GM18511 (cell line): ENCODE measurements at regions not wholly inside any gene's neighbourhood (a gene's known extent, or its start where the extent isn't known, plus 50 kb on each side); places are given as distances from the start of the nearest gene placed in this dataset.

Experiments
- ATAC-seq: cut with Tn5 transposase; IDR thresholded peaks from one replicate; pipeline ENCODE4 v1.9.1; 2021; ENCODE audit warnings: mild to moderate bottlenecking, moderate library complexity; ENCODE audit not compliant: unreplicated experiment

DNA sequence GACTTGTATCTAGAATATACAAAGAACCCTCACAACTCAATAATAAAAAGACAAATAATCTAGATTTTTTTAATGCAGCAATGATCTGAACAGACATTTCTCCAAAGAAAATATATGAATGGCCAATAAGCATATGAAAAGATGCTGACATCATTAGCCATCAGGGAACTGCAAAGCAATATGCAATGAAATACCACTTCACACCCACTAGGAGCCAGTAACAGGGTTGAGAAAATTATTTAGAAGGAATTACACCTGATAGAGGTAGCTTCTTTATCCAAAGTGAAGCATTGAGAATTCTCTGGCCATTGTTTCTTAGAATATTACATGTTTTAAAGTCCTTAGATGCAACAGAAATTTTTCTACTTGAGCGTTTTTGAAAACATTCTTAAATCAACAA, 316.9 kb downstream of the KCNN2 start:
- no peak for ATAC-seq

DNA sequence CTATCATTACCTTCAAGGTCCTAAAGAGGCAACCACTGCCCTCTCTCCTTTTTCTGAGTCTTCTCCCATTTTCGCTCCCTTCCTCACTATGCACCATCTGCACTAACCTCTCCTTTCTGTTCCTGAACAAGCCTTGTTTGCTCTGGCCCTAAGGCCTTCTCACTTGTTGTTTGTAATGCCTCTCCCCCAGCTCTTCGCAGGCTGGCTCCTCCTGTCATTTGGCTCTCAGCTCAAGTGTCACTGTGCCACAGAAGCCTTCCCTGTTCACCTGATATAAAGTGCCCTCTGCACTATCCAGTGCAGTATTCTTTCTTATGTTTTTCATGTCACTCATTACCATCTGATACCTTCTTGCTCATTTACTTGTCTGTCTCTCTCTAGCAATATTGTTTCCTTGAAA, 303.7 kb downstream of the KCNN2 start:
- no peak for ATAC-seq

DNA sequence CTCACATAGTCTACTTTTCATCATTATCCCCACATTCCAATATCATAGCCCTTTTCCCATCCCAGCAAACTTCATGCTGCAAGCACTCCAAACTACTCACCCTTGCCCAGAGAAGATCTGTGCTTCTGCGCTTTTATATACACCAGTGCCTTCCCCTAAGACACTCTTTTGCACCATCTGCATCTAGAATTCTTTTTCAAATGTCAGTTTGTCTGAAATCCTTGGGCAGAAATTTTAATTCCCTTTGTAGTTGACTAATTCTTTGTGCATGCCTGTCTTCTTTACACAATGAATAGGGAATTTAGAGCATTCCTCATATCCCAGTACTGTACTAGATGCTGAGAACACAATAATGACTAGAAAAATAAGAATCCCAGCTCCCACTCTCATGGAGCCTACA, 298.9 kb downstream of the KCNN2 start:
- no peak for ATAC-seq

DNA sequence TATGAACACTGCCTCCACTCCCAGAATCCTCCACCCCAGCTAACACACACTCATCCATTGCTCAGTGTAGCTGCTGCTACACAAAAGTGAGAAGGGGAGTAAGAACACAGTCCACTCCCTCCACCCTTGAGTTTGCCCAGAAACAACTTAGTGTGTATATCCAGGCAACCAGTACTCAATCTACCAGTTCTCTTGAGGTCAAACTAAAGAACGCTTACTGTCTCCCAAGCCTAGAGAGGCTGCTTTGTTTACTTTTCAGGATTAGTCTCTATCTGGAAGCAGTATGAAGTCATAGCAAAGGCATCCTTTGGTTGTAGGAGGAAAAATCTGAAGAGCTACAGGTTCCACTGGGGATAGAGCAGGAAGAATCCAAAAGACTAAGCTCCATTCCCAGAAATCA, 296.3 kb downstream of the KCNN2 start:
- ATAC-seq = no peak

DNA sequence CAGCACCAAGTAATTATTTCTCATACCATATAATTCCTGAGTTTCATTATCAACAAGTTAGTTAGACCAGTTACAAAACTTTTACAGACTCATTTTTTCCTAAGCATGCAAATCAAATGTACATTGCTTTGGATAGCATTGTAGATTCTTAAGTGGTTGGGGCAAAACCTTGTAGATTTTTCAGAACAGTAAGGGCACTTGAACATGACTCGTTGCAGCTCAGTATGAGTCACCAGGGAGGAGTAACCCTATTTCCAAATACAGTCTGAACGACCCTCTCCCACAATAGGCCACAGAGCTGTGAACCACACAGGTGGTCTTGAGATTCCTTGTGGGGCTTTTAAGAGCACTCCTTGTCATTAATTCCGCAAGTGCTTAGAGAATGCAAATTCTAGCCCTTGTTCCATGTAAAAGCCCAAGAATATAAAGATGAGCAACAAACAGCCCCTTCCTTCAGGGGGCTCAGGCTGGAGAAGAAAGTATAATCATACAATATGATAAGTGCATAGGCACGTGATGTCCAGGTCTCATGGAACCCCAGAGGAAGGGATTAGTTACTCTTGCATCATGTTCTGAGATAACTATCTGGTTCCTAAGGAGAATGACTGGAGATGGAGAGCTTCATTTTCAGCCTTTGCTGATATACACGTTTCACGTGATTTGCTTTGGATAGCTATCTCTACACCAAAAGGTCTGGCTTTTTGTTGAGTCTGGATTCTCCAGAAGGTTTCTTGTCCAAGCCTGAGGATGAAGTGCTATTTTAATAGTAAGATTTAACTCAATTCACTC, 295.7 kb downstream of the KCNN2 start:
- ATAC-seq = no peak

DNA sequence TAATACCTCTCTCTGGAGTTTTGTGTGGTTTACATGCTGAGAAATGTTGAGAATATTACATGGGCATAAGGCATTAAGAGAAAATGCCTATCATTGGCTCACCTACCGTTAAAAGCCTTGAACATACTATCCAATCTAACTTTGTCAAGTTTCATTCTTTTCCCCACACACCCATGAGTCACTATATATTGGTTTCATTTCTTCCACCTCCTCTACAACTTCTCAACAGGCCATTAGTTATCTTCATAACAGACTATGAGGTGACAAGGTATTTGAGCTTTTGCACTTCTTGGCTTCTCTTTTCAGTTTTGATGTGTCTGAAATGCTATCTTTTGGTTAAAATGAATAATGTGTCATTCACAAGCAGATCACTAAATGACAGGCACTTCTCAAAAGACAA, 288.0 kb downstream of the KCNN2 start:
- no peak for ATAC-seq

DNA sequence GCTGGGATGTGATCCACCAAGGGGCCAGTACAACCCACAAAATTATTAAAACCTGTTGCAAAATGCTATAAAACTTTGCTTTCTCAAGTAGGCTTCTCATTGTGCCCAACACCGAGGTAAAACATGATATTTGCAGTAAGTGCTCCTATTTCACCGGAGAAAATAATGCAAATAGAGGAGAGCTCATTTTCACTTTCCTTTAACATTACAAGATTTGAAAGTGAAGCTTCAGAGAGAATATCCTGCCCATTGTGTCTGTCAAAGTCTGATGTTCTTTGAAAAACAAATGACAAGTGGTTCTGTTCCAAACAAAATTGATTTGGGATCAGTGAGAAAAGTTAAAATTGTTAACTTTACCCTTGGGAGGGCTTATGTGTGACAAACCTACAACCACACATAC, 287.1 kb downstream of the KCNN2 start:
- ATAC-seq = no peak

DNA sequence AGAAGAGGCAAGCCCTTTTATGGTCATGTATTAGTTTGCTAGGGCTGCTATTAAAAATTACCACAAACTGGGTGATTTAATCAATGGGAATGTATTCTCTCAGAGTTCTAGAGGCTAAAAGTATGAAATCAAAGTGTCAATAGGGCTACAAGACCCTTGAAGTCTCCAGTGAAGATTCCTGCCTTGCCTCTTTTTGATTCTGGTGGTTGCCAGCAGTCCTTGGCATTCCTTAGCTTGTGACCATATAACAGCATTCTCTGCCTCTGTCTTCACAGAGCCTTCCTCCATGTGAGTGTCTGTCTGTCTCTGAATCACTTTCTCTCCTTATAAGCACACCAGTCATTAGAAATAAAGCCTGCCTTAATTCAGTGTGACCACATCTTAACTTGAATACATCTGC, 282.7 kb downstream of the KCNN2 start:
- ATAC-seq = no peak

DNA sequence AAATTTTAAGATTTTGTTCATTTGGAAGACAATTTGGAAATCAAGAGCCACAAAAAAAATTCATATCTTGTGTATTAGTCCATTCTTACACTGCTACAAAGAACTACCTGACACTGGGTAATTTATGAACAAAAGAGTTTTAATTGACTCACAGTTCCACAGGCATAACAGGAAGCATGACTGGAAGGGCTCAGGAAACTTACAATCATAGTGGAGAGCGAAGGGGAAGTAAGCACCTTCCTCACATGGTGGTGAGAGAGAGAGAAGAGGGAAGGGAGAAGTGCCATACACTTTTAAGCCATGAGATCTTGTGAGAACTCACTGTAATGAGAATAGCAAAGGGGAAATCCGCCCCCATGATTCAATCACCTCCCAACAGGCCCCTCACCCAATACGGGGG, 274.4 kb downstream of the KCNN2 start:
- no peak for ATAC-seq

DNA sequence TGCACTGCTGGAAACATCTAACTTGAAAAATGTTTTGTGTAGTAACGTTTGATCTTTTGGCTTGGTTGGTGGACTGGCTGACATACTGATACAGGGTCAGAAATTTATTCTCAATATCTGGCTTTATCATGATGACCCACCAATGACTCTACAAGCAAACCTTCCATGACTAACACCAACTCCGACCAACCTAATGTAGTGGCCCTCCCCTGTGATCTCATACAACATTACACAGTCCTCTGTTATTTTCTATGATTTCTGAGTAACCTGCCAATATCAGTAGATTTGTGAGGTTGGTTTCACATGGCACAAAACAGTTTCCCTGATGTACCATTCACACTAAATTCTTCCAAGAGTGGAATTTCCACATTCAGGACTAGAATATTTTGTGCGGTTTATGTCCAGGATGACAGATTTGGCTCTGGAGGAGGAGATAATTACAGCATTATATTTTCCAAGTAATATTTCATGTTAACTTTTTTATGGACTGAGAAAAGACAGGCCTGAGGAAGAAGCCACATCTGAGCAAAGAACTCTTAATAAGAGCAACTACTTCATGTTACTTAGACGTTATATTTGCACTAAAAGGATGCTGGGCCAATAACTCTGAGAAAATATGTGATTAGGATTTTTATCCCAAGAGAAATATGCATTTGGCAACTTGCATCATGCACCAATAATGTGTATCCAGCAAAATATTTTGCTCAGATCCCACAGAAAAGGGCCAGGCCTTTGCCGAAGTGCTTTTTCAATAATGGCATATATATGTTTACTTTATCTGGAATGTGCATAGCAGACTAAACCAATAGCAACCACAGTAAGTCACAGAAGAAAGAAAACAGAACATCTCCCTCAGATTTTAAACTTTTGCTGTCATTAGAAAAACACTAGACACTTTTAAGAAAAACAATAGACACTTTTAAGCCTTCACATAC, 273.4 kb downstream of the KCNN2 start:
- no peak for ATAC-seq

DNA sequence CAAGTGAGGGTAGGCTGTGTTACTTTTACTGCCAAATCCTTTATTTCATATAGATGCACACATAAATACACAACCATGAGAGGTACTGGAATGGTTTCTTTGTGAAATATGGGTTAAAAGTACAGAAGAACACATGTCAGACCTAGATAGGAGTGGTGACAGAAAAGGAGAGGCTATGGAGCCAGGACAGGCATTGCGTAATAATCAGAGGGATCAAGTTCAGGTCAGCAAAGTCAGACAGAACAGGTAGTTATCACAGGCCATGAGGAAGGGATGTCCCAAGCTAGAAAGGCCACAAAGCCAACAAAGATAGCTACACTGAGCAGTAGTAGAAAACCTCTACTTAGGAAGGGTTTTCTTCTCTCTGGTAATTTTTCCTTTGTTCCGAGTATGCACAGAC, 272.6 kb downstream of the KCNN2 start:
- no peak for ATAC-seq

DNA sequence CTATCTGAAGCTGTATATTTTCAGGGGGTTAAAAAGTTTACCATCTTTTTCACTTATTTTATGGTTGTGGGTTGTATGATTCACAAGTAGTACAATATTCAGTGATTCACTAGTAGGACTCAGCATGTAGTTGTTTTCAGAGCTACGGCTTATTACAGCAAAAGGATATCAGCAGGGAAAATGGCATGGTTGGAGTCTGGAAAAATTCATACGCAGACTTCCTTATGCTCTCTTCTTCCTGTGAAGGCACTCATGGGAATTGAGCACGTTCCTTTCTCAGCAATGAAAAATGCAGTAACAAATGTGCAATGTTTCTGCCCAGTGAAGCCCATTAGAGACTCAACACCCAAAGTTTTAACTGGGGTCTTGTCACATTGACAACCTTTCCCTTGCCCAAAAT, 250.5 kb downstream of the KCNN2 start:
- no peak for ATAC-seq

DNA sequence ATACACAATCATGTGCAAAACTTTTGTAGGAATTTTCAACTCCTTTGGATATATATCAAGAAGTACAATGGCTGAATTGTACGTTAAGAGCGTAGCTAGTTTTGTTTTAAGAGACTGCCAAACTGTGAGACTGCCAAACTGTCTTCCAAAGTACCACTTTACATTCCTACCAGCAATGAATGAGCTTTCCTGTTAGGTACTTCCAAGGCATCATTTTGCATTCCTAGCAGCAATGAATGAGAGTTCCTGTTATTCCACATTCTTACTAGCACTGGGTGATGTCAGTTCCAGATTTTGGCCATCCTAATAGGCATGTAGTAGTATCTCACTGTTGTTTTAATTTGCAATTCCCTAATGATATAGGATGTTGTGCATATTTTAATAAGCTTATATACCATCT, 219.3 kb downstream of the KCNN2 start:
- no peak for ATAC-seq

DNA sequence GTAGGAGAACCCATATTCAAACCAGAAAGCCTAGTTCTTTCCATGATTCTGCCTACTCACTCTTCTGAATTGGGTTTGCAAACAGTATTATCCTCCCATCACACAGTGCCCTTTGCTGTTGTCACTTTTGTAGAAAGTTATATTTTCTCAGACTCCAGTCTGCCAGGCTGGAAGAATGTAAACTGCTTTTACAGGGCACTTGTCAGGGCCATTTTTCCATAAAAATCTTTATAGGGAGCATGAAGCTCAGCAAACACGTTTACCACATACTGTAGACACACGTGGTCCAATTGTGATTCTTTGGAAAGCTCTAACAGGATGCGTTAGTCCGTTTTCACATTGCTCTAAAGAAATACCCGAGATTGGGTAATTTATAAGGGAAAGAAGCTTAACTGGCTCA, 204.0 kb downstream of the KCNN2 start:
- no peak for ATAC-seq

DNA sequence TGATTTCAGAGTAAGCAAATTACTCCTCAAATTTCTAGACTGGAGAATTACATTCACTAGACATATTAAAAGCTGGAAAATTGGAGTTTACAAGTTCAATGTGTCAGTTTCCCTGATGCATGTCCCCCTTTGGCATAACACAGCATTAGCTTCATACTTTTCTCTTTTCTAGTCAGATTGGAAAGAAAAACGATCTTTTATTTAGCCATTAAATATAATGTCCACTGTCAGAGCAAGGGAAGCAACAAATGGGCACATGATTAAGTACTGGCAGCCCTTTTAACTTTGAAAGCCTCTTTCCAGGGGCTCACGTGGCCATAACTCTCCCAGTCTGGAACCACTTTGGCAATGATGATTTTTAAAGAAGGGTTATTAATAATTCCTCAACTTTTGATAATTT, 203.3 kb downstream of the KCNN2 start:
- no peak for ATAC-seq

DNA sequence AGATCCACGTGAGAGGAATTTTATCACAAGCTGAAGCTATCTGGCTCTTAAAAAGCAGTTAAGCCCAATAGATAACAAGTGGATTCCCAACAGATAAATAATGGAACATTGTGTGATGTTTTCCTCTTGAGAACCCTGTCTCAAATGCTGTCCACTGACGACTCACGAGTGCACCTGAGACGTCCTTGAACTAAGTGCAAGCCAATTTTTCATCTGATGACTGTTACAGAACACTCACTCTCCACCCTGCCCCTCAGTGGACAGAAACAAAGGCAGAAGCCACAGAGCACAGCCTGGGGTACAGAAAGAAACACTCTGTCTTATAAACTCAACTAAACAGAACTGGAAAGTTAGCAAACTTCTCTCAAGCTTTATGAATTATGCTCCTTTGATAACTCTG, 199.5 kb downstream of the KCNN2 start:
- no peak for ATAC-seq
